ENCODE measurements at regions not wholly inside any gene's neighbourhood (a gene's known extent, or its start where the extent isn't known, plus 50 kb on each side); places are given as distances from the start of the nearest gene placed in this dataset.

DNA sequence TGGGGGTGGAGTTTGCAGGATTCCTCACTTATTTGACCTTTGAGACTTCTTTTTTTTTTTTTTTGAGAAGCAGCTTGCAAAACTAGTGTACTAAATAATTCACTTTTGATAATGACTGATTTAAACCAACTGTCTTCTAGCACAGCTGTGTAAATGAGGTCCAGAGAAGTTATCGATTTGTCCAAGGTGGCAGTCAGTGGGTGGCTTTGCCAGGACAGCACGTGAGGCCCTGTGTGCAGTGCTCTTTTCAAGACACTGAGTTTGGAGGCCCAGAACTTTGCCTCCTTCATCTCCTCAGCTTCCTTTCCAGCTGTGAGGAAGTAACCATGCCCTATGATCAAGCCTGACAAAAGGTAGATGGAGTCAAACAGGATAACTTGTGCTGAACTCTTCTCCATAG lies 92.9 kb upstream of the LCLAT1 start:
- H4K5ac ChIP-seq (ENCODE audit: insufficient read length, low read depth, low read length), result no peak overlapping the region
- H3K27me3 Mint-ChIP-seq (ENCODE audit: low read depth), result no peaks in the 10 kb centered on the region; the same call in none of the 2 replicates

More for the DNA sequence above, 92.9 kb upstream of the LCLAT1 start:
- Histone ChIP-seq H3K4ac (ENCODE audit: low read depth, low read length) (no peak overlapping the region), H3K27me3 (ENCODE audit: insufficient read depth, low read length) (no peaks in the 10 kb centered on the region), H4K20me1 (ENCODE audit: control insufficient read depth, insufficient read depth, insufficient read length) (no peaks in the 10 kb centered on the region), H2BK20ac (ENCODE audit: low read depth, low read length, poor library complexity, severe bottlenecking) (no peak overlapping the region), H2BK12ac (ENCODE audit: insufficient read length, low read depth, low read length) (no peak overlapping the region), H3K9me3 (ENCODE audit: control insufficient read depth, low read depth, low read length) (no peaks in the 10 kb centered on the region), H4K8ac (replicated peaks; ENCODE audit: insufficient read length, low read depth, low read length) (no peak overlapping the region), H3K18ac (ENCODE audit: insufficient read length, low read depth, low read length) (no peak overlapping the region), H2BK5ac (ENCODE audit: insufficient read length, low read length) (no peak overlapping the region), H2AK5ac (ENCODE audit: insufficient read length, low read length) (no peak overlapping the region), H3K56ac (ENCODE audit: insufficient read length, low read depth, low read length) (no peak overlapping the region), H3K79me1 (ENCODE audit: insufficient read depth, low read depth, low read length, poor library complexity, severe bottlenecking) (no peaks in the 10 kb centered on the region), H3K23ac (ENCODE audit: insufficient read length, low read depth, low read length) (no peak overlapping the region), H3K9ac (ENCODE audit: extremely low read depth, insufficient read length, low read length) (no peak overlapping the region), H2BK120ac (ENCODE audit: low read depth, low read length, poor library complexity, severe bottlenecking) (no peak overlapping the region), H3K27ac (ENCODE audit: insufficient read length, low read depth, low read length) (no peak overlapping the region), H2AFZ (ENCODE audit: low read length) (no peak overlapping the region), H3K23me2 (ENCODE audit: insufficient read length, low read depth, low read length, poor library complexity, severe bottlenecking) (no peaks in the 10 kb centered on the region), H3K79me2 (ENCODE audit: insufficient read depth, low read length) (no peaks in the 10 kb centered on the region), H4K91ac (ENCODE audit: insufficient read length, low read depth, low read length) (no peak overlapping the region), H3K4me2 (ENCODE audit: insufficient read depth, insufficient read length, low read length) (no peak overlapping the region), H3T11ph (ENCODE audit: low read length) (no peak overlapping the region), H3K4me1 (ENCODE audit: insufficient read depth, low read length) (no peaks in the 10 kb centered on the region), H3K14ac (ENCODE audit: insufficient read depth, low read length) (no peak overlapping the region), H2BK15ac (ENCODE audit: low read depth, low read length) (no peak overlapping the region)
- Mint-ChIP-seq H3K27ac (no peak overlapping the region), H3K4me3 (no peak overlapping the region), H3K9me3 (no peaks in the 10 kb centered on the region), H3K4me1 (peaks cover 12% of the 10 kb centered on the region in 2 experiments; a peak in 3 of 4 replicates), H3K36me3 (ENCODE audit: insufficient read depth in 1 of 3, low read depth in 3 of 3) (no peaks in the 10 kb centered on the region; a peak in 1 of 7 replicates)
- TF ChIP-seq, protein P1, sequence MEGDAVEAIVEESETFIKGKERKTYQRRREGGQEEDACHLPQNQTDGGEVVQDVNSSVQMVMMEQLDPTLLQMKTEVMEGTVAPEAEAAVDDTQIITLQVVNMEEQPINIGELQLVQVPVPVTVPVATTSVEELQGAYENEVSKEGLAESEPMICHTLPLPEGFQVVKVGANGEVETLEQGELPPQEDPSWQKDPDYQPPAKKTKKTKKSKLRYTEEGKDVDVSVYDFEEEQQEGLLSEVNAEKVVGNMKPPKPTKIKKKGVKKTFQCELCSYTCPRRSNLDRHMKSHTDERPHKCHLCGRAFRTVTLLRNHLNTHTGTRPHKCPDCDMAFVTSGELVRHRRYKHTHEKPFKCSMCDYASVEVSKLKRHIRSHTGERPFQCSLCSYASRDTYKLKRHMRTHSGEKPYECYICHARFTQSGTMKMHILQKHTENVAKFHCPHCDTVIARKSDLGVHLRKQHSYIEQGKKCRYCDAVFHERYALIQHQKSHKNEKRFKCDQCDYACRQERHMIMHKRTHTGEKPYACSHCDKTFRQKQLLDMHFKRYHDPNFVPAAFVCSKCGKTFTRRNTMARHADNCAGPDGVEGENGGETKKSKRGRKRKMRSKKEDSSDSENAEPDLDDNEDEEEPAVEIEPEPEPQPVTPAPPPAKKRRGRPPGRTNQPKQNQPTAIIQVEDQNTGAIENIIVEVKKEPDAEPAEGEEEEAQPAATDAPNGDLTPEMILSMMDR (conservative IDR thresholded peaks at IDR 0.05), result no peak
- DNase-seq, result no peak
- WGBS (ENCODE audit: extremely low coverage, insufficient read length, low lambda C conversion rate), result no CpG with 5 or more reads among the region's 2 CpGs
